ENCODE measurements at regions not wholly inside any gene's neighbourhood (a gene's known extent, or its start where the extent isn't known, plus 50 kb on each side); places are given as distances from the start of the nearest gene placed in this dataset.

DNA sequence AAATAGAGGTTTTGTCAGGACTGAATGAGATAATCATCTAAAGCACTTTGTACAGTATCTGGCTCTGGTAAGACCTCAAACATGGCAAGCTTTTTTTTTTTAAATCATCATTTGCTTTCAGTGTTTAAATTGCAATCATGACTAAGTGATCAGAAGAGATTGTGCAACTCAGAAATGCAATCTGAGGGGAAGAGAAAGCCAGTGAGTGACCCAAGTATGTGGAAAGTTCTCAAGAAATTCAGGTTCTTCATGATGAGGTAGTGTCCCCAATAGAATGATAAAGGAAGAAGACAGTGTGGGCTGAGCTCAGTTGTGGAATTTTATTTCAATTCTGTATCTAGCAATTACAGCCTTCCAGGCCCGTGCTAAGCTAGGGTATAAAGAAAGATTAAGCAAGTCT is 132.2 kb upstream of the TBC1D5 start (continued):
- TF ChIP-seq, protein P1, sequence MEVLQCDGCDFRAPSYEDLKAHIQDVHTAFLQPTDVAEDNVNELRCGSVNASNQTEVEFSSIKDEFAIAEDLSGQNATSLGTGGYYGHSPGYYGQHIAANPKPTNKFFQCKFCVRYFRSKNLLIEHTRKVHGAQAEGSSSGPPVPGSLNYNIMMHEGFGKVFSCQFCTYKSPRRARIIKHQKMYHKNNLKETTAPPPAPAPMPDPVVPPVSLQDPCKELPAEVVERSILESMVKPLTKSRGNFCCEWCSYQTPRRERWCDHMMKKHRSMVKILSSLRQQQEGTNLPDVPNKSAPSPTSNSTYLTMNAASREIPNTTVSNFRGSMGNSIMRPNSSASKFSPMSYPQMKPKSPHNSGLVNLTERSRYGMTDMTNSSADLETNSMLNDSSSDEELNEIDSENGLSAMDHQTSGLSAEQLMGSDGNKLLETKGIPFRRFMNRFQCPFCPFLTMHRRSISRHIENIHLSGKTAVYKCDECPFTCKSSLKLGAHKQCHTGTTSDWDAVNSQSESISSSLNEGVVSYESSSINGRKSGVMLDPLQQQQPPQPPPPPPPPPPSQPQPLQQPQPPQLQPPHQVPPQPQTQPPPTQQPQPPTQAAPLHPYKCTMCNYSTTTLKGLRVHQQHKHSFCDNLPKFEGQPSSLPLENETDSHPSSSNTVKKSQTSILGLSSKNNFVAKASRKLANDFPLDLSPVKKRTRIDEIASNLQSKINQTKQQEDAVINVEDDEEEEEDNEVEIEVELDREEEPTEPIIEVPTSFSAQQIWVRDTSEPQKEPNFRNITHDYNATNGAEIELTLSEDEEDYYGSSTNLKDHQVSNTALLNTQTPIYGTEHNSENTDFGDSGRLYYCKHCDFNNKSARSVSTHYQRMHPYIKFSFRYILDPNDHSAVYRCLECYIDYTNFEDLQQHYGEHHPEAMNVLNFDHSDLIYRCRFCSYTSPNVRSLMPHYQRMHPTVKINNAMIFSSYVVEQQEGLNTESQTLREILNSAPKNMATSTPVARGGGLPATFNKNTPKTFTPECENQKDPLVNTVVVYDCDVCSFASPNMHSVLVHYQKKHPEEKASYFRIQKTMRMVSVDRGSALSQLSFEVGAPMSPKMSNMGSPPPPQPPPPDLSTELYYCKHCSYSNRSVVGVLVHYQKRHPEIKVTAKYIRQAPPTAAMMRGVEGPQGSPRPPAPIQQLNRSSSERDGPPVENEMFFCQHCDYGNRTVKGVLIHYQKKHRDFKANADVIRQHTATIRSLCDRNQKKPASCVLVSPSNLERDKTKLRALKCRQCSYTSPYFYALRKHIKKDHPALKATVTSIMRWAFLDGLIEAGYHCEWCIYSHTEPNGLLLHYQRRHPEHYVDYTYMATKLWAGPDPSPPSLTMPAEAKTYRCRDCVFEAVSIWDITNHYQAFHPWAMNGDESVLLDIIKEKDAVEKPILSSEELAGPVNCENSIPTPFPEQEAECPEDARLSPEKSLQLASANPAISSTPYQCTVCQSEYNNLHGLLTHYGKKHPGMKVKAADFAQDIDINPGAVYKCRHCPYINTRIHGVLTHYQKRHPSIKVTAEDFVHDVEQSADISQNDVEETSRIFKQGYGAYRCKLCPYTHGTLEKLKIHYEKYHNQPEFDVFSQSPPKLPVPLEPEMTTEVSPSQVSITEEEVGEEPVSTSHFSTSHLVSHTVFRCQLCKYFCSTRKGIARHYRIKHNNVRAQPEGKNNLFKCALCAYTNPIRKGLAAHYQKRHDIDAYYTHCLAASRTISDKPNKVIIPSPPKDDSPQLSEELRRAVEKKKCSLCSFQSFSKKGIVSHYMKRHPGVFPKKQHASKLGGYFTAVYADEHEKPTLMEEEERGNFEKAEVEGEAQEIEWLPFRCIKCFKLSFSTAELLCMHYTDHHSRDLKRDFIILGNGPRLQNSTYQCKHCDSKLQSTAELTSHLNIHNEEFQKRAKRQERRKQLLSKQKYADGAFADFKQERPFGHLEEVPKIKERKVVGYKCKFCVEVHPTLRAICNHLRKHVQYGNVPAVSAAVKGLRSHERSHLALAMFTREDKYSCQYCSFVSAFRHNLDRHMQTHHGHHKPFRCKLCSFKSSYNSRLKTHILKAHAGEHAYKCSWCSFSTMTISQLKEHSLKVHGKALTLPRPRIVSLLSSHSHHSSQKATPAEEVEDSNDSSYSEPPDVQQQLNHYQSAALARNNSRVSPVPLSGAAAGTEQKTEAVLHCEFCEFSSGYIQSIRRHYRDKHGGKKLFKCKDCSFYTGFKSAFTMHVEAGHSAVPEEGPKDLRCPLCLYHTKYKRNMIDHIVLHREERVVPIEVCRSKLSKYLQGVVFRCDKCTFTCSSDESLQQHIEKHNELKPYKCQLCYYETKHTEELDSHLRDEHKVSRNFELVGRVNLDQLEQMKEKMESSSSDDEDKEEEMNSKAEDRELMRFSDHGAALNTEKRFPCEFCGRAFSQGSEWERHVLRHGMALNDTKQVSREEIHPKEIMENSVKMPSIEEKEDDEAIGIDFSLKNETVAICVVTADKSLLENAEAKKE (CRISPR knock-in tag; IDR thresholded peaks at IDR 0.05), result no peak
- TF ChIP-seq, protein P2, sequence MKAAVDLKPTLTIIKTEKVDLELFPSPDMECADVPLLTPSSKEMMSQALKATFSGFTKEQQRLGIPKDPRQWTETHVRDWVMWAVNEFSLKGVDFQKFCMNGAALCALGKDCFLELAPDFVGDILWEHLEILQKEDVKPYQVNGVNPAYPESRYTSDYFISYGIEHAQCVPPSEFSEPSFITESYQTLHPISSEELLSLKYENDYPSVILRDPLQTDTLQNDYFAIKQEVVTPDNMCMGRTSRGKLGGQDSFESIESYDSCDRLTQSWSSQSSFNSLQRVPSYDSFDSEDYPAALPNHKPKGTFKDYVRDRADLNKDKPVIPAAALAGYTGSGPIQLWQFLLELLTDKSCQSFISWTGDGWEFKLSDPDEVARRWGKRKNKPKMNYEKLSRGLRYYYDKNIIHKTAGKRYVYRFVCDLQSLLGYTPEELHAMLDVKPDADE (IDR thresholded peaks at IDR 0.05), result no peak

DNA sequence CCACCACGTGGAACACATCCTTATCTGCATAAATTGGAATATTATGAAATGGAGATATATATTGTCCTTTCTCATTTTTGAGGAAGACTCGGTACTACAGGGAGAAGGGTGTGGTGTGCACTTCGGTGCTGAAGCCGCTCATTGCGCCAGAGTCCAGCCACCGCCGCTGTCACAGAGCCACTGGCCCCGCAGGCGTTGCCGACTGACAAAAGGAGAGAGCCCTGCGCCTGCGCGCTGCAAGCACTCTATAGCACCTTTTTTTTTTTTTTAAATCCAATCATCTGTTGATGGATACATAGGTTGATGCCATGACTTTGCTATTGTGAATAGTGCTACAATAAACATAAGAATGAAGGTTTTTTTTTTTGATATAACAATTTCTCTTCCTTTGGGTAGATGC is 130.0 kb upstream of the TBC1D5 start:
- H3K9me3 Mint-ChIP-seq, result no peaks in the 10 kb centered on the region
- TF ChIP-seq STAT1 (IDR thresholded peaks at IDR 0.05; ENCODE audit: unreplicated experiment) (no peak), EZH2 (IDR thresholded peaks at IDR 0.05; ENCODE audit: low read depth, unreplicated experiment) (no peak), ZNF331 (CRISPR knock-in tag; IDR thresholded peaks at IDR 0.05; ENCODE audit: low read depth) (no peak)
- TF ChIP-seq, protein P3, sequence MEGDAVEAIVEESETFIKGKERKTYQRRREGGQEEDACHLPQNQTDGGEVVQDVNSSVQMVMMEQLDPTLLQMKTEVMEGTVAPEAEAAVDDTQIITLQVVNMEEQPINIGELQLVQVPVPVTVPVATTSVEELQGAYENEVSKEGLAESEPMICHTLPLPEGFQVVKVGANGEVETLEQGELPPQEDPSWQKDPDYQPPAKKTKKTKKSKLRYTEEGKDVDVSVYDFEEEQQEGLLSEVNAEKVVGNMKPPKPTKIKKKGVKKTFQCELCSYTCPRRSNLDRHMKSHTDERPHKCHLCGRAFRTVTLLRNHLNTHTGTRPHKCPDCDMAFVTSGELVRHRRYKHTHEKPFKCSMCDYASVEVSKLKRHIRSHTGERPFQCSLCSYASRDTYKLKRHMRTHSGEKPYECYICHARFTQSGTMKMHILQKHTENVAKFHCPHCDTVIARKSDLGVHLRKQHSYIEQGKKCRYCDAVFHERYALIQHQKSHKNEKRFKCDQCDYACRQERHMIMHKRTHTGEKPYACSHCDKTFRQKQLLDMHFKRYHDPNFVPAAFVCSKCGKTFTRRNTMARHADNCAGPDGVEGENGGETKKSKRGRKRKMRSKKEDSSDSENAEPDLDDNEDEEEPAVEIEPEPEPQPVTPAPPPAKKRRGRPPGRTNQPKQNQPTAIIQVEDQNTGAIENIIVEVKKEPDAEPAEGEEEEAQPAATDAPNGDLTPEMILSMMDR (conservative IDR thresholded peaks at IDR 0.05; ENCODE audit: low read depth in 2 of 2), result no peak
- TF ChIP-seq, protein P4, sequence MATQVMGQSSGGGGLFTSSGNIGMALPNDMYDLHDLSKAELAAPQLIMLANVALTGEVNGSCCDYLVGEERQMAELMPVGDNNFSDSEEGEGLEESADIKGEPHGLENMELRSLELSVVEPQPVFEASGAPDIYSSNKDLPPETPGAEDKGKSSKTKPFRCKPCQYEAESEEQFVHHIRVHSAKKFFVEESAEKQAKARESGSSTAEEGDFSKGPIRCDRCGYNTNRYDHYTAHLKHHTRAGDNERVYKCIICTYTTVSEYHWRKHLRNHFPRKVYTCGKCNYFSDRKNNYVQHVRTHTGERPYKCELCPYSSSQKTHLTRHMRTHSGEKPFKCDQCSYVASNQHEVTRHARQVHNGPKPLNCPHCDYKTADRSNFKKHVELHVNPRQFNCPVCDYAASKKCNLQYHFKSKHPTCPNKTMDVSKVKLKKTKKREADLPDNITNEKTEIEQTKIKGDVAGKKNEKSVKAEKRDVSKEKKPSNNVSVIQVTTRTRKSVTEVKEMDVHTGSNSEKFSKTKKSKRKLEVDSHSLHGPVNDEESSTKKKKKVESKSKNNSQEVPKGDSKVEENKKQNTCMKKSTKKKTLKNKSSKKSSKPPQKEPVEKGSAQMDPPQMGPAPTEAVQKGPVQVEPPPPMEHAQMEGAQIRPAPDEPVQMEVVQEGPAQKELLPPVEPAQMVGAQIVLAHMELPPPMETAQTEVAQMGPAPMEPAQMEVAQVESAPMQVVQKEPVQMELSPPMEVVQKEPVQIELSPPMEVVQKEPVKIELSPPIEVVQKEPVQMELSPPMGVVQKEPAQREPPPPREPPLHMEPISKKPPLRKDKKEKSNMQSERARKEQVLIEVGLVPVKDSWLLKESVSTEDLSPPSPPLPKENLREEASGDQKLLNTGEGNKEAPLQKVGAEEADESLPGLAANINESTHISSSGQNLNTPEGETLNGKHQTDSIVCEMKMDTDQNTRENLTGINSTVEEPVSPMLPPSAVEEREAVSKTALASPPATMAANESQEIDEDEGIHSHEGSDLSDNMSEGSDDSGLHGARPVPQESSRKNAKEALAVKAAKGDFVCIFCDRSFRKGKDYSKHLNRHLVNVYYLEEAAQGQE (IDR thresholded peaks at IDR 0.05; ENCODE audit: unreplicated experiment), result no peak

More for the DNA sequence above, 130.0 kb upstream of the TBC1D5 start:
- no peak for ATAC-seq
- no peak for DNase-seq (ENCODE audit: low spot score)
- Histone ChIP-seq H4K20me1 (replicated peaks; ENCODE audit: insufficient read depth) (0 out of 2 replicates have a peak, but pooled peaks cover 3% of the 10 kb centered on the region), H3K4me3 (no peak overlapping the region), H3K27me3 (ENCODE audit: insufficient read depth) (no peaks in the 10 kb centered on the region), H3K4me2 (no peak overlapping the region), H3F3A (replicated peaks; ENCODE audit: low read depth) (no peaks in the 10 kb centered on the region), H3K27ac (ENCODE audit: low read depth) (no peak overlapping the region), H2AFZ (no peak overlapping the region), H3K36me3 (ENCODE audit: insufficient read depth) (no peaks in the 10 kb centered on the region), H3K9me2 (ENCODE audit: insufficient read depth) (peaks cover 6% of the 10 kb centered on the region; the same call in 1 of the 2 replicates), H3K79me2 (replicated peaks; ENCODE audit: insufficient read depth) (peaks cover 11% of the 10 kb centered on the region), H3K4me1 (ENCODE audit: insufficient read depth) (peaks cover 13% of the 10 kb centered on the region)
- Mint-ChIP-seq H3K27me3 (ENCODE audit: insufficient read depth, low read depth, poor library complexity) (no peaks in the 10 kb centered on the region), H3K27ac (no peak overlapping the region), H3K36me3 (ENCODE audit: low read depth) (no peaks in the 10 kb centered on the region), H3K4me1 (no peaks in the 10 kb centered on the region), H3K4me3 (no peak overlapping the region)
